HCT116 (cell line): ENCODE measurements at regions not wholly inside any gene's neighbourhood (a gene's known extent, or its start where the extent isn't known, plus 50 kb on each side); places are given as distances from the start of the nearest gene placed in this dataset.

Experiments used
- ATAC-seq: fragments of 200-7000 bp; cut with Tn5 transposase; 2 replicates; pipeline ENCODE4 v1.9.1; 2020; ENCODE audit warnings: mild to moderate bottlenecking, moderate library complexity
- BruUV-seq: library from RNA; stranded (reverse); fragments of 400-500 nt; replicated peaks from 2 replicates; lab custom pipeline; 2021; lab: Mats Ljungman, UMichigan
- CTCF ChIA-PET: fragments of 300-600 bp; sonication (Branson Sonifier 250); formaldehyde crosslinking; loops from one replicate; lab custom pipeline; 2021; ENCODE audit warnings: antibody characterized with exemption; lab: Charles Lee
- POLR2A ChIA-PET: fragments of 300-600, 350-600 bp; sonication (Branson Sonifier 250); formaldehyde crosslinking; loops from one replicate; lab custom pipeline; 2021; ENCODE audit warnings: antibody characterized with exemption; lab: Charles Lee
- RAD21 ChIA-PET, 2 experiments: fragments of 300-600 bp; sonication (Branson Sonifier 250); formaldehyde crosslinking; loops; one replicate each; lab custom pipeline; 2023; ENCODE audit warnings: low total read pairs in 2 of 2; ENCODE audit not compliant: uncharacterized antibody in 2 of 2, unreplicated experiment in 2 of 2, low non-redundant PET in 1 of 2; lab: Charles Lee
- DNase-seq: peaks from one replicate; pipeline ENCODE4 v3.0.0-alpha.2; 2010; ENCODE audit warnings: low read depth, low spot score
- H2AFZ ChIP-seq: fragments of 200-600 bp; shearing (Covaris generic), sonication (generic); 2 replicates; pipeline ENCODE4 v1.6.1; 2017; ENCODE audit warnings: low read depth, mixed run types, mixed read lengths, antibody characterized with exemption, low read length; ENCODE audit not compliant: poor library complexity, severe bottlenecking
- H3K27ac ChIP-seq: 2 replicates; pipeline ENCODE4 v1.5.1; 2012; ENCODE audit warnings: low read depth, low read length
- H3K27me3 ChIP-seq: fragments of 200-600 bp; sonication (generic); 2 replicates; pipeline ENCODE4 v1.6.1; 2016; ENCODE audit warnings: mixed run types, low read length, mixed read lengths; ENCODE audit not compliant: insufficient read depth
- H3K36me3 ChIP-seq, 2 experiments: fragments of 200-500 bp in 1 of 2; fragments of 200-600 bp in 1 of 2; sonication (Bioruptor generic) in 1 of 2; sonication (generic) in 1 of 2; 2 replicates each; pipeline versions ENCODE4 v1.5.1 to v1.6.1; 2014 to 2016; ENCODE audit warnings: low read length in 2 of 2, inconsistent platforms in 1 of 2, mixed read lengths in 1 of 2, mixed run types in 1 of 2; ENCODE audit not compliant: insufficient read depth in 2 of 2, control insufficient read depth in 1 of 2
- H3K4me1 ChIP-seq, 2 experiments: fragments of 200-600 bp in 1 of 2; sonication (generic) in 1 of 2; 2 replicates each; pipeline versions ENCODE4 v1.5.1 to v1.6.1; 2012 to 2017; ENCODE audit warnings: low read length in 2 of 2, inconsistent platforms in 1 of 2, mild to moderate bottlenecking in 1 of 2, mixed read lengths in 1 of 2, mixed run types in 1 of 2, moderate library complexity in 1 of 2; ENCODE audit not compliant: insufficient read depth in 2 of 2, control insufficient read depth in 1 of 2
- H3K4me2 ChIP-seq: fragments of 200-600 bp; sonication (generic); 2 replicates; pipeline ENCODE4 v1.6.1; 2017; ENCODE audit warnings: mixed run types, low read length, mixed read lengths
- H3K4me3 ChIP-seq, 2 experiments: fragments of 200-600 bp in 1 of 2; sonication (generic) in 1 of 2; replicated peaks in 1 of 2; 2 replicates each; pipeline ENCODE4 v1.5.1; 2011 to 2016; ENCODE audit warnings: low read length in 2 of 2, control low read depth in 1 of 2, low read depth in 1 of 2, mild to moderate bottlenecking in 1 of 2, mixed read lengths in 1 of 2, mixed run types in 1 of 2
- H3K79me2 ChIP-seq: fragments of 200-600 bp; sonication (generic); 2 replicates; pipeline ENCODE4 v1.6.1; 2017; ENCODE audit warnings: mild to moderate bottlenecking, mixed run types, low read length, moderate library complexity, mixed read lengths; ENCODE audit not compliant: insufficient read depth
- H3K9ac ChIP-seq: fragments of 200-600 bp; sonication (generic); 2 replicates; pipeline ENCODE4 v1.6.1; 2016; ENCODE audit warnings: low read length, mixed read lengths
- H3K9me2 ChIP-seq: fragments of 200-600 bp; sonication (generic), shearing (Covaris generic); 2 replicates; pipeline ENCODE4 v1.6.1; 2017; ENCODE audit warnings: mixed run types, mild to moderate bottlenecking, moderate library complexity; ENCODE audit not compliant: insufficient read depth
- H3K9me3 ChIP-seq, 2 experiments: fragments of 200-500 bp in 1 of 2; fragments of 200-600 bp in 1 of 2; sonication (Bioruptor generic) in 1 of 2; sonication (generic) in 1 of 2; 2 replicates each; pipeline ENCODE4 v1.6.1; 2014 to 2017; ENCODE audit warnings: low read length in 2 of 2, mixed read lengths in 2 of 2, inconsistent platforms in 1 of 2, low read depth in 1 of 2, mild to moderate bottlenecking in 1 of 2, mixed run types in 1 of 2, moderate library complexity in 1 of 2; ENCODE audit not compliant: control insufficient read depth in 1 of 2, insufficient read depth in 1 of 2
- H4K20me1 ChIP-seq: fragments of 200-600 bp; sonication (generic), shearing (Covaris generic); 2 replicates; pipeline ENCODE4 v1.6.1; 2017; ENCODE audit warnings: mixed run types, mild to moderate bottlenecking, moderate library complexity; ENCODE audit not compliant: insufficient read depth
- ATF3 ChIP-seq: IDR thresholded peaks from 2 replicates; pipeline ENCODE4 v1.6.1; 2012
- CEBPB ChIP-seq: IDR thresholded peaks from 2 replicates; pipeline ENCODE4 v1.6.1; 2012; ENCODE audit warnings: low read depth
- EGR1 ChIP-seq: IDR thresholded peaks from 2 replicates; pipeline ENCODE4 v1.6.1; 2012; ENCODE audit warnings: low read depth
- ELF1 ChIP-seq: IDR thresholded peaks from 2 replicates; pipeline ENCODE4 v1.6.1; 2012; ENCODE audit warnings: low read depth, borderline replicate concordance
- EZH2phosphoT487 ChIP-seq: fragments of 200-600 bp; IDR thresholded peaks from 2 replicates; pipeline ENCODE4 v1.6.1; 2018; ENCODE audit warnings: antibody characterized with exemption, borderline replicate concordance
- JUND ChIP-seq: IDR thresholded peaks from 2 replicates; pipeline ENCODE4 v1.6.1; 2012
- RAD21 ChIP-seq: IDR thresholded peaks from 2 replicates; pipeline ENCODE4 v1.6.1; 2012; ENCODE audit warnings: low read depth, mild to moderate bottlenecking
- SIN3A ChIP-seq: IDR thresholded peaks from 2 replicates; pipeline ENCODE4 v1.6.1; 2012; ENCODE audit warnings: low read depth
- SP1 ChIP-seq: IDR thresholded peaks from 2 replicates; pipeline ENCODE4 v1.6.1; 2012; ENCODE audit warnings: low read depth
- SRF ChIP-seq: IDR thresholded peaks from 2 replicates; pipeline ENCODE4 v1.6.1; 2012; ENCODE audit warnings: low read depth
- YY1 ChIP-seq: IDR thresholded peaks from 2 replicates; pipeline ENCODE4 v1.6.1; 2011; ENCODE audit warnings: low read length, low read depth, moderate library complexity, mild to moderate bottlenecking; ENCODE audit not compliant: insufficient replicate concordance; ENCODE audit errors: extremely low read depth
- ZNF274 ChIP-seq: fragments of 200-500 bp; sonication (Bioruptor generic); IDR thresholded peaks from 2 replicates; pipeline ENCODE4 v1.6.1; 2014; ENCODE audit warnings: mild to moderate bottlenecking, low read depth, low read length, inconsistent platforms
- intact Hi-C: fragments of 100-400 bp; cut with micrococcal nuclease; formaldehyde crosslinking; loops from 2 replicates; pipeline ENCODE4 v1.10.0; 2022
- TF ChIP-seq, protein P1 (sequence below): IDR thresholded peaks from 2 replicates; pipeline ENCODE4 v1.6.1; 2011; ENCODE audit warnings: mild to moderate bottlenecking, low read length, moderate library complexity; ENCODE audit not compliant: insufficient replicate concordance; ENCODE audit errors: extremely low read depth
- TF ChIP-seq, protein P2 (sequence below): IDR thresholded peaks from 2 replicates; pipeline ENCODE4 v1.6.1; 2012; ENCODE audit warnings: low read depth

DNA sequence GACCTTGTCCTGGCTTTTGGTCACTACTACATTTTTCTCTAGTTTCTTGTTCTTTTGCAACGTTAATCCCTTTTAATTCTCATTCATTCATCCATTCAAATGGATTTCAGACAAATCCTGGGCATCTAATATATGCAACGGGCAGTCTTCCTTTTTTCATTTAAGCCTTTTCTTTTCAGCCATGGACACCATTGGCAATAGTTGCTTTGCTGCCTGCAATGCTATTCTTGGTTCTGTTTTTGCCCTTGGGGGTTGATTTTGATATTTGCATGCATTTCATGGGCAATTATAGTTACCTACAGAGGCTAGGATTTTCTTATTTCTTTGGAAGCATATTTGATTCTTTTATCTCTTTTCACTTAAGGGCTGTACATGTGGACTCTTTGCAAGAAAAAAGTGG lies 180.5 kb upstream of the ARX start:
- Histone ChIP-seq H3K27ac (no peak overlapping the region), H4K20me1 (no peaks in the 10 kb centered on the region), H3K36me3 (no peaks in the 10 kb centered on the region), H3K4me2 (no peak overlapping the region), H3K79me2 (no peaks in the 10 kb centered on the region), H3K4me3 (no peak overlapping the region), H3K9me2 (no peaks in the 10 kb centered on the region)
- no peak for DNase-seq
- TF ChIP-seq, protein P1, sequence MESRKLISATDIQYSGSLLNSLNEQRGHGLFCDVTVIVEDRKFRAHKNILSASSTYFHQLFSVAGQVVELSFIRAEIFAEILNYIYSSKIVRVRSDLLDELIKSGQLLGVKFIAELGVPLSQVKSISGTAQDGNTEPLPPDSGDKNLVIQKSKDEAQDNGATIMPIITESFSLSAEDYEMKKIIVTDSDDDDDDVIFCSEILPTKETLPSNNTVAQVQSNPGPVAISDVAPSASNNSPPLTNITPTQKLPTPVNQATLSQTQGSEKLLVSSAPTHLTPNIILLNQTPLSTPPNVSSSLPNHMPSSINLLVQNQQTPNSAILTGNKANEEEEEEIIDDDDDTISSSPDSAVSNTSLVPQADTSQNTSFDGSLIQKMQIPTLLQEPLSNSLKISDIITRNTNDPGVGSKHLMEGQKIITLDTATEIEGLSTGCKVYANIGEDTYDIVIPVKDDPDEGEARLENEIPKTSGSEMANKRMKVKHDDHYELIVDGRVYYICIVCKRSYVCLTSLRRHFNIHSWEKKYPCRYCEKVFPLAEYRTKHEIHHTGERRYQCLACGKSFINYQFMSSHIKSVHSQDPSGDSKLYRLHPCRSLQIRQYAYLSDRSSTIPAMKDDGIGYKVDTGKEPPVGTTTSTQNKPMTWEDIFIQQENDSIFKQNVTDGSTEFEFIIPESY: no peak
- TF ChIP-seq ZNF274: no peak
- no peak for TF ChIP-seq SP1
- no peak for TF ChIP-seq ATF3
- TF ChIP-seq CEBPB: no peak
- no peak for TF ChIP-seq RAD21
- no peak for TF ChIP-seq JUND
- TF ChIP-seq SIN3A: no peak
- TF ChIP-seq EGR1: no peak
- no peak for TF ChIP-seq ELF1
- no peak for TF ChIP-seq YY1
- TF ChIP-seq SRF: no peak
- no peak for TF ChIP-seq EZH2phosphoT487
- TF ChIP-seq, protein P2, sequence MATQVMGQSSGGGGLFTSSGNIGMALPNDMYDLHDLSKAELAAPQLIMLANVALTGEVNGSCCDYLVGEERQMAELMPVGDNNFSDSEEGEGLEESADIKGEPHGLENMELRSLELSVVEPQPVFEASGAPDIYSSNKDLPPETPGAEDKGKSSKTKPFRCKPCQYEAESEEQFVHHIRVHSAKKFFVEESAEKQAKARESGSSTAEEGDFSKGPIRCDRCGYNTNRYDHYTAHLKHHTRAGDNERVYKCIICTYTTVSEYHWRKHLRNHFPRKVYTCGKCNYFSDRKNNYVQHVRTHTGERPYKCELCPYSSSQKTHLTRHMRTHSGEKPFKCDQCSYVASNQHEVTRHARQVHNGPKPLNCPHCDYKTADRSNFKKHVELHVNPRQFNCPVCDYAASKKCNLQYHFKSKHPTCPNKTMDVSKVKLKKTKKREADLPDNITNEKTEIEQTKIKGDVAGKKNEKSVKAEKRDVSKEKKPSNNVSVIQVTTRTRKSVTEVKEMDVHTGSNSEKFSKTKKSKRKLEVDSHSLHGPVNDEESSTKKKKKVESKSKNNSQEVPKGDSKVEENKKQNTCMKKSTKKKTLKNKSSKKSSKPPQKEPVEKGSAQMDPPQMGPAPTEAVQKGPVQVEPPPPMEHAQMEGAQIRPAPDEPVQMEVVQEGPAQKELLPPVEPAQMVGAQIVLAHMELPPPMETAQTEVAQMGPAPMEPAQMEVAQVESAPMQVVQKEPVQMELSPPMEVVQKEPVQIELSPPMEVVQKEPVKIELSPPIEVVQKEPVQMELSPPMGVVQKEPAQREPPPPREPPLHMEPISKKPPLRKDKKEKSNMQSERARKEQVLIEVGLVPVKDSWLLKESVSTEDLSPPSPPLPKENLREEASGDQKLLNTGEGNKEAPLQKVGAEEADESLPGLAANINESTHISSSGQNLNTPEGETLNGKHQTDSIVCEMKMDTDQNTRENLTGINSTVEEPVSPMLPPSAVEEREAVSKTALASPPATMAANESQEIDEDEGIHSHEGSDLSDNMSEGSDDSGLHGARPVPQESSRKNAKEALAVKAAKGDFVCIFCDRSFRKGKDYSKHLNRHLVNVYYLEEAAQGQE: no peak
- TF ChIP-seq, all 23 proteins: peak for 0
- Histone ChIP-seq H3K9ac (no peak overlapping the region), H3K27me3 (no peaks in the 10 kb centered on the region), H3K9me3 (no peaks in the 10 kb centered on the region), H3K4me1 (no peaks in the 10 kb centered on the region), H2AFZ (no peak overlapping the region)
- POLR2A ChIA-PET: no interaction called here
- no peak for ATAC-seq
- CTCF ChIA-PET: no interaction called here
- BruUV-seq: no TSS peak
- RAD21 ChIA-PET: no interaction called here
- intact Hi-C loops: no loop called here
